ENCODE measurements at regions not wholly inside any gene's neighbourhood (a gene's known extent, or its start where the extent isn't known, plus 50 kb on each side); places are given as distances from the start of the nearest gene placed in this dataset.

DNA sequence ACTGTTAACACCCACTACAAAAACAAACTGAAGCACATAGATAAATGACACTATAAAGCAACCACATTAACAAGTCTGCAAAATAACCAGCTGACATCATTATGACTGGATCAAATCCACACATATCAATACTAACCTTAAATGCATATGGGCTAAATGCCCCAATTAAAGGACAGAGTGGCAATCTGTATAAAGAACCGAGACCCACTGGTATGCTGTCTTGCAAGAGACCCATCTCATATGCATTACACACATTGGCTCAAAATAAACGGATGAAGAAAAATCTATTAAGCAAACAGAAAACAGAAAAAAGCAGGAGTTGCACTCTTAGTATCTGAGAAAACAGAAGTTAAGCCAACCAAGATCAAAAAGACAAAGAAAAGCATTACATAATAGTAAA lies 1375.4 kb downstream of the ZPLD1 start:
- H3K4me3 ChIP-seq (ENCODE audit: low read depth, low read length) = no peak overlapping the region
- DNase-seq (ENCODE audit: low read depth) = no peak
- TF ChIP-seq, protein P1, sequence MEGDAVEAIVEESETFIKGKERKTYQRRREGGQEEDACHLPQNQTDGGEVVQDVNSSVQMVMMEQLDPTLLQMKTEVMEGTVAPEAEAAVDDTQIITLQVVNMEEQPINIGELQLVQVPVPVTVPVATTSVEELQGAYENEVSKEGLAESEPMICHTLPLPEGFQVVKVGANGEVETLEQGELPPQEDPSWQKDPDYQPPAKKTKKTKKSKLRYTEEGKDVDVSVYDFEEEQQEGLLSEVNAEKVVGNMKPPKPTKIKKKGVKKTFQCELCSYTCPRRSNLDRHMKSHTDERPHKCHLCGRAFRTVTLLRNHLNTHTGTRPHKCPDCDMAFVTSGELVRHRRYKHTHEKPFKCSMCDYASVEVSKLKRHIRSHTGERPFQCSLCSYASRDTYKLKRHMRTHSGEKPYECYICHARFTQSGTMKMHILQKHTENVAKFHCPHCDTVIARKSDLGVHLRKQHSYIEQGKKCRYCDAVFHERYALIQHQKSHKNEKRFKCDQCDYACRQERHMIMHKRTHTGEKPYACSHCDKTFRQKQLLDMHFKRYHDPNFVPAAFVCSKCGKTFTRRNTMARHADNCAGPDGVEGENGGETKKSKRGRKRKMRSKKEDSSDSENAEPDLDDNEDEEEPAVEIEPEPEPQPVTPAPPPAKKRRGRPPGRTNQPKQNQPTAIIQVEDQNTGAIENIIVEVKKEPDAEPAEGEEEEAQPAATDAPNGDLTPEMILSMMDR (conservative IDR thresholded peaks at IDR 0.05; ENCODE audit: low read depth, low read length) = no peak

DNA sequence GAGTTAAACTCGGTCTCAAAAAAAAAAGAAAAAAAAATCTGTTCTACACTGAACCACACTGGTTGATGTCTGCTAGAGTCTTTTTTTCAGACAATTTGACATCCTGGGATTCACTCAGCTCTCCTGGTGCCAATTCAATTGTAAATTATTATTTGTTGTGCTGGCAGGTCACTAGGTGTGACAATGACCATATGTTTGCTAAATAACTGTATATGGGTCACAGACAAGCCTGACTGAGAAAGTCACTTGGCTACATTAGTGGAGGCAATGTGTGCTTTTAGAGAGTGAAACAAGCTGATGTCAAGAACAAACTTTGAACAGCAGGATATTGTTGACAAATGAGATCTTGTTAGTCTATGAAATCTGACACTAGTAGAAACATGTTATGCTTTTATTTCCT lies 1379.1 kb downstream of the ZPLD1 start:
- DNase-seq (ENCODE audit: low read depth) = no peak
- no peak overlapping the region for H3K4me3 ChIP-seq (ENCODE audit: low read depth, low read length)
- TF ChIP-seq, protein P1 (conservative IDR thresholded peaks at IDR 0.05; ENCODE audit: low read depth, low read length) = no peak

DNA sequence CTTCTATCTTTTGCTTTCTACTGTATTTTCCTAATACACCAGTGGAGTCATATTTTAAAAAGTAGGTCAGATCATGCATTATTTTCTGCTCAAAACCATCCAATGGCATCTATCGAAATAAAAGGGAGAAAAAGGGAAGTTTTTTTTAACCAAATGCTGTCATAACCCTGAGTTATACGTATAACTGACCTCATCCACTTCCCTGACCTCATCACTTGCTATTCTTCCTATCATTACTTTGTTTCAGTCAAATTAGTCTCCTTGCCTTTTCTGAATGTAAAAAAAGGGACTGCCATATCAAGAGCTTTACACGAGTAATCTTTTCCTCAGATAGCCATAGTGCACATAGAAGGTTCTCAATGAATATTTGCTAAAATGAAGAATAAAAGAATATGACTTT lies 1383.6 kb downstream of the ZPLD1 start:
- TF ChIP-seq, protein P1 (conservative IDR thresholded peaks at IDR 0.05; ENCODE audit: low read depth, low read length) = no peak
- H3K4me3 ChIP-seq (ENCODE audit: low read depth, low read length) = no peak overlapping the region
- no peak for DNase-seq (ENCODE audit: low read depth)

DNA sequence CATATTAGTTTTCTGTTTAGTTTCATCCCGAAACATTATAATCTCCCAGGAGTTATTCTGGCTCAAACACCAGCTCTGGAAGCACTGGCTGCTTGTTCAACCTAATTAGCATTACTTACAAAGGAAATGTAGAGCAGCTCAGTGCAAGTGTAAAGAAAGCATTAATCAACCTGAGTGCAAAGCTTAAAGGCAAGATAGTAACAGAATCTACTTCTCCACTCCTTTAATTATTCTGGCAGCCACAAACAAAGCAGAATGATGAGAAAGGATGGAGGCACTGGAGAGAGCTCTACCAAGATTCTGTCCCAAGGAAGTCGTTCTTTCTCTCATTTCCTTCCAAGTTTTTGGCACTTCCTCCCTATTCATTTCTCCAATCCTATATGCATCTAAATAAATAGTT lies 1384.0 kb downstream of the ZPLD1 start:
- DNase-seq (ENCODE audit: low read depth) = no peak
- no peak overlapping the region for H3K4me3 ChIP-seq (ENCODE audit: low read depth, low read length)
- TF ChIP-seq, protein P1 (conservative IDR thresholded peaks at IDR 0.05; ENCODE audit: low read depth, low read length) = no peak

DNA sequence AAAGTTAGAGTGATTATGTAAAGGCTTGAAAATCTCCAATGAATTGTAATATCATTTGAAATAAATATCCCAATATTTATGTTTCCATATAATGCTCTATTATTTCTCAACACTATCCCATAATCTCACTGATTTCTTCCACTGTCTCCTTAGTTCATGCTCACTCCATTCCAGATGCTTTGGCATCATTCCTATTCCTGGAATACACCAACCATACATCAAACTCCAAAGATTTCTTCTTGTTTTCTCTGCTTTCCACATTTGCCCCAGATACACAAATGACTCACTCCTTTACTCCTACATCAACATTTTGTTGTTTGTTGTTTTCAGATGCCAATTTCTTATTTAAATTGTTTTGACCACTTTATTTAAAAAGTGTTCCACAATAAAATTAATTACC lies 1390.8 kb downstream of the ZPLD1 start:
- DNase-seq (ENCODE audit: low read depth) = no peak
- TF ChIP-seq, protein P1 (conservative IDR thresholded peaks at IDR 0.05; ENCODE audit: low read depth, low read length) = no peak
- H3K4me3 ChIP-seq (ENCODE audit: low read depth, low read length) = no peak overlapping the region

DNA sequence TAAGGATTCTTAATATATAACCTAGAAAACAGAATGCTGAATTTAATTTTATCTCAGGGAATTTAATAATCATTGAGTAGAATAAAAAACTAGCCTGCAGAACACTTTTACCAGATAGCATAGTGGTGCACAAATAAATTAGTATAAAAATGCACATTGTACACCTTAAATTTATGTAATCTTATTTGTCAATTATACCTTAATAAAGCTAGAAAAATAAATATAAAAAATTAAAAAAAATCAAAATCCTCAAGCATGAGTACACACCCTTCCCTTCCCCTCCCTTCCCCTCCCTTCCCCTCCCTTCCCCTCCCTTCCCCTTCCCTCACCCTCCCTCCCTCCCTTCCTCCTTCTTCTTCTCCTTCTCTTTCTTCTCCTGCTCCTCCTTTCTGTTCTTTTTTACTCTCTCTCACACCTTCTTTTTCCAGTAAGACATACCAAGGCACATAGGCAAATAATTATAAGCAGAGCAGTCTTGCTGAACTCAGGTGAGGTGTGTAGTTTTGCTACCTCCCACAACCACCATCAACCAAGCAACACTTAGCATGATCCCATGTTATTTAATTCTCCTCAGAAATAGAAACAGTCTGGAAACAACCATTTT lies 1395.0 kb downstream of the ZPLD1 start:
- DNase-seq (ENCODE audit: low read depth) = no peak
- H3K4me3 ChIP-seq (ENCODE audit: low read depth, low read length) = no peak overlapping the region
- TF ChIP-seq, protein P1 (conservative IDR thresholded peaks at IDR 0.05; ENCODE audit: low read depth, low read length) = no peak
